OCI-M1 (cell line): ENCODE measurements at regions not wholly inside any gene's neighbourhood (a gene's known extent, or its start where the extent isn't known, plus 50 kb on each side); places are given as distances from the start of the nearest gene placed in this dataset.

Source experiments
- DNase-seq: peaks from one replicate; lab custom pipeline; 2025; lab: John Stamatoyannopoulos, UW

- no peak for DNase-seq
Observed at GRCh38 chr5:92930057-92930456, 651.0 kb downstream of the NR2F1-AS1 start.

- no peak for DNase-seq
Observed at GRCh38 chr5:92927291-92927778, 653.7 kb downstream of the NR2F1-AS1 start.

- no peak for DNase-seq
Observed at GRCh38 chr5:92923885-92924284, 657.1 kb downstream of the NR2F1-AS1 start.

GRCh38 chr5:92922231-92922967 lies 658.6 kb downstream of the NR2F1-AS1 start:
- no peak for DNase-seq

GRCh38 chr5:92917044-92917443 lies 664.0 kb downstream of the NR2F1-AS1 start:
- no peak for DNase-seq

- peak; percentile 38 for DNase-seq
Observed at GRCh38 chr5:92916036-92916435, 665.0 kb downstream of the NR2F1-AS1 start.

- no peak for DNase-seq
Observed at GRCh38 chr5:92912283-92912682, 668.7 kb downstream of the NR2F1-AS1 start.

- DNase-seq, result no peak
Observed at GRCh38 chr5:92911851-92912250, 669.2 kb downstream of the NR2F1-AS1 start.

GRCh38 chr5:92911293-92911692 lies 669.7 kb downstream of the NR2F1-AS1 start:
- DNase-seq, result no peak

- DNase-seq, result peak; percentile 38
Observed at GRCh38 chr5:92909602-92909962, 671.4 kb downstream of the NR2F1-AS1 start.

- DNase-seq, result no peak
Observed at GRCh38 chr5:92908952-92909601, 671.9 kb downstream of the NR2F1-AS1 start.

GRCh38 chr5:92907938-92908606 lies 672.9 kb downstream of the NR2F1-AS1 start:
- peak; percentile 49 for DNase-seq

GRCh38 chr5:92906798-92907376 lies 674.1 kb downstream of the NR2F1-AS1 start:
- no peak for DNase-seq

- no peak for DNase-seq
Observed at GRCh38 chr5:92904021-92904420, 677.0 kb downstream of the NR2F1-AS1 start.

- no peak for DNase-seq
Observed at GRCh38 chr5:92899611-92900010, 681.4 kb downstream of the NR2F1-AS1 start.

GRCh38 chr5:92896722-92897121 lies 684.3 kb downstream of the NR2F1-AS1 start:
- no peak for DNase-seq

GRCh38 chr5:92890841-92891244 lies 690.2 kb downstream of the NR2F1-AS1 start:
- DNase-seq, result no peak

- no peak for DNase-seq
Observed at GRCh38 chr5:92889140-92889539, 691.9 kb downstream of the NR2F1-AS1 start.

GRCh38 chr5:92887254-92887653 lies 693.8 kb downstream of the NR2F1-AS1 start:
- no peak for DNase-seq

GRCh38 chr5:92886751-92887150 lies 694.3 kb downstream of the NR2F1-AS1 start:
- DNase-seq, result no peak

- DNase-seq, result peak; percentile 45
Observed at GRCh38 chr5:92885950-92886349, 695.1 kb downstream of the NR2F1-AS1 start.

GRCh38 chr5:92884469-92884868 lies 696.5 kb downstream of the NR2F1-AS1 start:
- no peak for DNase-seq
